SK-N-SH (cell line): ENCODE measurements at regions not wholly inside any gene's neighbourhood (a gene's known extent, or its start where the extent isn't known, plus 50 kb on each side); places are given as distances from the start of the nearest gene placed in this dataset.

ENCODE experiments used
- CTCF ChIA-PET: fragments of 300-600, 350-600 bp; formaldehyde crosslinking; extraction: SDS; loops from one replicate; lab custom pipeline; 2021; lab: Yijun Ruan, JAX
- POLR2A ChIA-PET: fragments of 350-600 bp; sonication (Branson Sonifier 250); formaldehyde crosslinking; extraction: SDS; loops from one replicate; lab custom pipeline; 2020; ENCODE audit warnings: antibody characterized with exemption, inconsistent platforms; lab: Yijun Ruan, JAX
- DNase-seq: peaks from one replicate; pipeline ENCODE4 v3.0.0; 2012
- H2AFZ ChIP-seq: fragments of 200-600 bp; sonication (generic); 2 replicates; pipeline ENCODE4 v1.8.1; 2016; ENCODE audit warnings: antibody characterized with exemption, mild to moderate bottlenecking, low read depth
- H3F3A ChIP-seq: fragments of 200-600 bp; sonication (generic); replicated peaks from 2 replicates; pipeline ENCODE3; 2016; ENCODE audit warnings: antibody characterized with exemption, mild to moderate bottlenecking; ENCODE audit not compliant: insufficient read depth
- H3K27ac ChIP-seq, 2 experiments: fragments of 200-500 bp in 1 of 2; fragments of 200-600 bp in 1 of 2; sonication (Bioruptor generic) in 1 of 2; sonication (generic), shearing (Covaris generic) in 1 of 2; 2 replicates each; pipeline versions ENCODE4 v1.5.1 to v1.6.1; 2014 to 2016; ENCODE audit warnings: low read depth in 2 of 2, inconsistent platforms in 1 of 2, low read length in 1 of 2, mild to moderate bottlenecking in 1 of 2, mixed read lengths in 1 of 2
- H3K27me3 ChIP-seq: fragments of 200-600 bp; sonication (generic), shearing (Covaris generic); 2 replicates; pipeline ENCODE4 v1.6.1; 2016; ENCODE audit warnings: mixed run types; ENCODE audit not compliant: insufficient read depth
- H3K36me3 ChIP-seq, 2 experiments: fragments of 200-500 bp in 1 of 2; fragments of 200-600 bp in 1 of 2; sonication (Bioruptor generic) in 1 of 2; sonication (generic) in 1 of 2; replicated peaks in 1 of 2; 2 replicates each; pipeline versions ENCODE3 to v1.5.1; 2014 to 2016; ENCODE audit warnings: low read length in 1 of 2, mild to moderate bottlenecking in 1 of 2; ENCODE audit not compliant: insufficient read depth in 2 of 2, control insufficient read depth in 1 of 2
- H3K4me1 ChIP-seq, 2 experiments: fragments of 200-500 bp in 1 of 2; fragments of 200-600 bp in 1 of 2; sonication (Bioruptor generic) in 1 of 2; sonication (generic), shearing (Covaris generic) in 1 of 2; 2 replicates each; pipeline versions ENCODE4 v1.5.1 to v1.6.1; 2014 to 2016; ENCODE audit warnings: low read depth in 1 of 2, low read length in 1 of 2, mixed run types in 1 of 2; ENCODE audit not compliant: insufficient read depth in 2 of 2, control insufficient read depth in 1 of 2
- H3K4me2 ChIP-seq: fragments of 200-600 bp; sonication (generic), shearing (Covaris generic); 2 replicates; pipeline ENCODE4 v1.6.1; 2017; ENCODE audit warnings: mixed run types
- H3K4me3 ChIP-seq, 2 experiments: fragments of 200-500 bp in 1 of 2; fragments of 200-600 bp in 1 of 2; sonication (Bioruptor generic) in 1 of 2; sonication (generic), shearing (Covaris generic) in 1 of 2; 2 replicates each; pipeline versions ENCODE4 v1.5.1 to v1.8.1; 2014 to 2016; ENCODE audit warnings: low read depth in 2 of 2, inconsistent platforms in 1 of 2, low read length in 1 of 2, mild to moderate bottlenecking in 1 of 2, mixed read lengths in 1 of 2, moderate library complexity in 1 of 2
- H3K79me2 ChIP-seq: fragments of 200-600 bp; sonication (generic); 2 replicates; pipeline ENCODE4 v1.8.1; 2017; ENCODE audit warnings: mild to moderate bottlenecking; ENCODE audit not compliant: insufficient read depth
- H3K9ac ChIP-seq: fragments of 200-600 bp; sonication (generic); 2 replicates; pipeline ENCODE4 v1.6.1; 2017; ENCODE audit warnings: mixed run types
- H3K9me2 ChIP-seq: fragments of 200-600 bp; sonication (generic); 2 replicates; pipeline ENCODE4 v1.6.1; 2017; ENCODE audit warnings: mixed run types
- H3K9me3 ChIP-seq: fragments of 200-600 bp; sonication (generic); 2 replicates; pipeline ENCODE4 v1.6.1; 2017; ENCODE audit warnings: mixed run types, mild to moderate bottlenecking, moderate library complexity
- H4K20me1 ChIP-seq: fragments of 200-600 bp; sonication (generic); 2 replicates; pipeline ENCODE4 v1.6.1; 2017; ENCODE audit warnings: mild to moderate bottlenecking, mixed run types; ENCODE audit not compliant: insufficient read depth
- EP300 ChIP-seq, 2 experiments: IDR thresholded peaks; 2 replicates each; pipeline versions ENCODE4 v1.4.0 to v1.6.1; 2012; ENCODE audit warnings: borderline replicate concordance in 1 of 2, low read depth in 1 of 2, low read length in 1 of 2
- FOSL2 ChIP-seq: IDR thresholded peaks from 2 replicates; pipeline ENCODE4 v1.4.0; 2012; ENCODE audit warnings: low read depth, mild to moderate bottlenecking, moderate library complexity, borderline replicate concordance
- GATA2 ChIP-seq: sonication (generic); formaldehyde crosslinking; IDR thresholded peaks from 2 replicates; pipeline ENCODE4 v1.5.0; 2020; ENCODE audit warnings: mild to moderate bottlenecking, missing genetic modification reagents
- MEF2A ChIP-seq: IDR thresholded peaks from 2 replicates; pipeline ENCODE4 v1.4.0; 2012; ENCODE audit warnings: low read depth, borderline replicate concordance
- RCOR1 ChIP-seq: fragments of 150-350 bp; IDR thresholded peaks from 2 replicates; pipeline ENCODE4 v1.6.1; 2017; ENCODE audit warnings: antibody characterized with exemption, low read length
- REST ChIP-seq: IDR thresholded peaks from 2 replicates; pipeline ENCODE4 v1.6.1; 2012; ENCODE audit warnings: mild to moderate bottlenecking, low read depth, low read length, moderate library complexity
- TEAD4 ChIP-seq: IDR thresholded peaks from 2 replicates; pipeline ENCODE4 v1.4.0; 2012; ENCODE audit warnings: mild to moderate bottlenecking, borderline replicate concordance; ENCODE audit not compliant: insufficient read depth
- ZBTB33 ChIP-seq: IDR thresholded peaks from 2 replicates; pipeline ENCODE4 v1.4.0; 2012; ENCODE audit warnings: low read depth, borderline replicate concordance
- WGBS: methylation state at CpG from one replicate; pipeline ENCODE4 v1.1.6; 2017; ENCODE audit warnings: low lambda C conversion rate; 5-methylcytosine and 5-hydroxymethylcytosine counted together
- TF ChIP-seq, protein P1 (sequence below): fragments of 150-350 bp; IDR thresholded peaks from 2 replicates; pipeline ENCODE4 v1.6.1; 2016; ENCODE audit warnings: mild to moderate bottlenecking, low read depth, low read length
- TF ChIP-seq, protein P2 (sequence below): fragments of 200-600 bp; sonication (generic); IDR thresholded peaks from 2 replicates; pipeline ENCODE4 v1.6.1; 2017; ENCODE audit warnings: antibody characterized with exemption, mild to moderate bottlenecking, moderate library complexity

DNA sequence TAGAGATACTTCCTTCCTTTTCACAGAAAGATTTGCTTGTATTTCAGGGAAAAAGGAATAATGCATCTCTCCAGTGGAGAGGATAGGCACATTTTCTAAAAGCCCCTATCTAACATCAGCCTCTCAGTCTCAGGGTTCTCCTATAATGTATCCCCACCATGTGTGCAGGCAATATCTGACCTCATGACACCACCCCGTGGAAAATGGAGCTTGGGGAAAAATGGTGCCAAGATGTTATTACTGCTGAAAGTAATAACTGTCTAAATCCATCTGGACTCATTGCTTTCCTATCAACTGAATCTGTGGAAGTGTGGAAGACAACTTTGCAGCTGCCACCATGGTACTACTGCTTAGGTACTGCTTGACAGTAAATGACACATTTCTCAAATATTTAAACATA is 574.3 kb downstream of the LRRC70 start:
- Histone ChIP-seq H4K20me1 (no peaks in the 10 kb centered on the region), H3K36me3 (no peaks in the 10 kb centered on the region), H3K4me3 (no peak overlapping the region), H3K4me1 (no peaks in the 10 kb centered on the region), H3K9me2 (no peaks in the 10 kb centered on the region), H3K27me3 (no peaks in the 10 kb centered on the region), H3K9ac (no peak overlapping the region), H3F3A (no peaks in the 10 kb centered on the region), H3K79me2 (no peaks in the 10 kb centered on the region; the same call in 1 of the 2 replicates), H3K4me2 (no peak overlapping the region), H2AFZ (no peak overlapping the region), H3K27ac (no peak overlapping the region), H3K9me3 (no peaks in the 10 kb centered on the region)
- ChIA-PET CTCF (interaction anchor here (1.1 kb wide), 1 partner anchor 9 kb away, joined by 3 read pairs; no protein-coding TSS in a partner anchor), POLR2A (no interaction called here)
- 0% methylated on average over 1 of the region's 1 CpG for WGBS
- TF ChIP-seq MEF2A = no peak
- no peak for TF ChIP-seq GATA2 (CRISPR knock-in tag)
- TF ChIP-seq ZBTB33 = no peak
- TF ChIP-seq EP300 (IDR thresholded peaks at IDR 0.05; ENCODE audit: borderline replicate concordance in 1 of 2, low read depth in 1 of 2, low read length in 1 of 2) = no peak
- TF ChIP-seq, protein P1, sequence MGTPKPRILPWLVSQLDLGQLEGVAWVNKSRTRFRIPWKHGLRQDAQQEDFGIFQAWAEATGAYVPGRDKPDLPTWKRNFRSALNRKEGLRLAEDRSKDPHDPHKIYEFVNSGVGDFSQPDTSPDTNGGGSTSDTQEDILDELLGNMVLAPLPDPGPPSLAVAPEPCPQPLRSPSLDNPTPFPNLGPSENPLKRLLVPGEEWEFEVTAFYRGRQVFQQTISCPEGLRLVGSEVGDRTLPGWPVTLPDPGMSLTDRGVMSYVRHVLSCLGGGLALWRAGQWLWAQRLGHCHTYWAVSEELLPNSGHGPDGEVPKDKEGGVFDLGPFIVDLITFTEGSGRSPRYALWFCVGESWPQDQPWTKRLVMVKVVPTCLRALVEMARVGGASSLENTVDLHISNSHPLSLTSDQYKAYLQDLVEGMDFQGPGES = no peak
- TF ChIP-seq, protein P2, sequence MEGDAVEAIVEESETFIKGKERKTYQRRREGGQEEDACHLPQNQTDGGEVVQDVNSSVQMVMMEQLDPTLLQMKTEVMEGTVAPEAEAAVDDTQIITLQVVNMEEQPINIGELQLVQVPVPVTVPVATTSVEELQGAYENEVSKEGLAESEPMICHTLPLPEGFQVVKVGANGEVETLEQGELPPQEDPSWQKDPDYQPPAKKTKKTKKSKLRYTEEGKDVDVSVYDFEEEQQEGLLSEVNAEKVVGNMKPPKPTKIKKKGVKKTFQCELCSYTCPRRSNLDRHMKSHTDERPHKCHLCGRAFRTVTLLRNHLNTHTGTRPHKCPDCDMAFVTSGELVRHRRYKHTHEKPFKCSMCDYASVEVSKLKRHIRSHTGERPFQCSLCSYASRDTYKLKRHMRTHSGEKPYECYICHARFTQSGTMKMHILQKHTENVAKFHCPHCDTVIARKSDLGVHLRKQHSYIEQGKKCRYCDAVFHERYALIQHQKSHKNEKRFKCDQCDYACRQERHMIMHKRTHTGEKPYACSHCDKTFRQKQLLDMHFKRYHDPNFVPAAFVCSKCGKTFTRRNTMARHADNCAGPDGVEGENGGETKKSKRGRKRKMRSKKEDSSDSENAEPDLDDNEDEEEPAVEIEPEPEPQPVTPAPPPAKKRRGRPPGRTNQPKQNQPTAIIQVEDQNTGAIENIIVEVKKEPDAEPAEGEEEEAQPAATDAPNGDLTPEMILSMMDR = no peak
- no peak for TF ChIP-seq REST
- TF ChIP-seq RCOR1 = no peak
- no peak for TF ChIP-seq FOSL2
- TF ChIP-seq TEAD4 = no peak
- DNase-seq = no peak
